ENCODE measurements at regions not wholly inside any gene's neighbourhood (a gene's known extent, or its start where the extent isn't known, plus 50 kb on each side); places are given as distances from the start of the nearest gene placed in this dataset.
"Not testable (repeated sequence)": the region's sequence is repeated elsewhere in the genome, so short reads cannot be mapped to it uniquely, and the experiment has no call there.

DNA sequence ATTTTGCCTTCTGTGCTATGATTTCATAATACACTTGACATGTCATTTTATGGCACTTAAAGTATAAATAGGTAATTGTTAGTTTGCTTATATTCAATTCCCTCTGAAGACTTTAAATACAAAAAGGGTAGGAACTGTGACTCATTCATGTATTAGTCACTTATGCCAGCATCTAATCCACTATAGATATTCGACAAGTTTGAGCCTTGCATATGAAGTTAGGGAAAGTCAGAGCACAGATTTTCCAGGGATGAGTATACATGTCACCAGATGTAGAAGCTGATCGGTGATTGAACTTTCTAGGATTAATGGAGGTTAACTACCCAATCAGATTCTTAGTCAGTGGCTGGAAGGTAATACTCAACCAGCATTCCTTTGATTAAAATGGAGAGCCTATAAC is 1321.5 kb downstream of the XPNPEP1 start:
- Histone ChIP-seq H3K27me3 (no peaks in the 10 kb centered on the region), H3K27ac (no peak overlapping the region), H3K9me3 (no peaks in the 10 kb centered on the region), H3K4me3 (no peak overlapping the region), H3K4me1 (no peaks in the 10 kb centered on the region), H3K36me3 (no peaks in the 10 kb centered on the region)
- no peak for DNase-seq
- 72 to 85% methylated on average over 2 of the region's 2 CpGs for WGBS, 2 donors
- ATAC-seq (ENCODE audit: low FRiP score in 2 of 2) = no peak
- TF ChIP-seq POLR2A (IDR thresholded peaks at IDR 0.05) (no peak), EP300 (IDR thresholded peaks at IDR 0.05) (no peak)
- TF ChIP-seq, protein P1, sequence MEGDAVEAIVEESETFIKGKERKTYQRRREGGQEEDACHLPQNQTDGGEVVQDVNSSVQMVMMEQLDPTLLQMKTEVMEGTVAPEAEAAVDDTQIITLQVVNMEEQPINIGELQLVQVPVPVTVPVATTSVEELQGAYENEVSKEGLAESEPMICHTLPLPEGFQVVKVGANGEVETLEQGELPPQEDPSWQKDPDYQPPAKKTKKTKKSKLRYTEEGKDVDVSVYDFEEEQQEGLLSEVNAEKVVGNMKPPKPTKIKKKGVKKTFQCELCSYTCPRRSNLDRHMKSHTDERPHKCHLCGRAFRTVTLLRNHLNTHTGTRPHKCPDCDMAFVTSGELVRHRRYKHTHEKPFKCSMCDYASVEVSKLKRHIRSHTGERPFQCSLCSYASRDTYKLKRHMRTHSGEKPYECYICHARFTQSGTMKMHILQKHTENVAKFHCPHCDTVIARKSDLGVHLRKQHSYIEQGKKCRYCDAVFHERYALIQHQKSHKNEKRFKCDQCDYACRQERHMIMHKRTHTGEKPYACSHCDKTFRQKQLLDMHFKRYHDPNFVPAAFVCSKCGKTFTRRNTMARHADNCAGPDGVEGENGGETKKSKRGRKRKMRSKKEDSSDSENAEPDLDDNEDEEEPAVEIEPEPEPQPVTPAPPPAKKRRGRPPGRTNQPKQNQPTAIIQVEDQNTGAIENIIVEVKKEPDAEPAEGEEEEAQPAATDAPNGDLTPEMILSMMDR (IDR thresholded peaks at IDR 0.05) = no peak

DNA sequence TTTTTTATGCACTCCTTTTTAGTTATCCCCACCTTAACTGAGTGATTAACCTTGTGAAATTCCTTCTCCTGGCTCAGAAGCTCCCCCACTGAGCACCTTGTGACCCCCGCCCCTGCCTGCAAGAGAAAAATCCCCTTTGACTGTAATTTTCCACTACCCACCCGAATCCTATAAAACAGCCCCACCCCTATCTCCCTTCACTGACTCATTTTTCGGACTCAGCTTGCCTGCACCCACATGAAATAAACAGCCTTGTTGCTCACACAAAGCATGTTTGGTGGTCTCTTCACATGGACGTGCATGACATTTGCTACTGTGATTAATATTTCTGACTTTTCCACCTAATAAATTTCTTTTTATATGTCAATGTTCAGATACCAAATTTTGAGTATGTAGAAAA is 1322.8 kb downstream of the XPNPEP1 start:
- not testable (repeated sequence) for H3K9me3 ChIP-seq; H3K4me3 ChIP-seq; H3K27me3 ChIP-seq; H3K36me3 ChIP-seq; DNase-seq; ATAC-seq (ENCODE audit: low FRiP score in 2 of 2); H3K4me1 ChIP-seq; H3K27ac ChIP-seq
- 57 to 73% methylated on average over 4 of the region's 4 CpGs for WGBS, 2 donors

DNA sequence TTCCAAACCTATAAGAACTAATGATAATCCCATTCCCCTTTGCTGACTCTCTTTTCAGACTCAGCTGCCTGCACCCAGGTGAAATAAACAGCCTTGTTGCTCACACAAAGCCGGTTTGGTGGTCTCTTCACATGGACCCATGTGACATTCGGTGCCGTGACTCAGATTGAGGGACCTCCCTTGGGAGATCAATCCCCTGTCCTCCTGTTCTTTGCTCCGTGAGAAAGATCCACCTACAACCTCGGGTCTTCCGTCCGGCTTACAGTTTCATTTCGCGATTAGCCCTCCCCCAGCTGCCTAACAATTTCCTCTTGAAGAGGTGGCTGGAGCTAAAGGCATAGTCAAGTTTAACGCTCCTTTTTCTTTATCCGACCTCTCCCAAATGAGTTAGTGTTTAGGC is 1324.0 kb downstream of the XPNPEP1 start:
- not testable (repeated sequence) for ATAC-seq (ENCODE audit: low FRiP score in 2 of 2); H3K4me1 ChIP-seq; H3K27ac ChIP-seq; H3K27me3 ChIP-seq; H3K9me3 ChIP-seq; H3K36me3 ChIP-seq; H3K4me3 ChIP-seq; DNase-seq
- 58 to 73% methylated on average over 11 of the region's 11 CpGs for WGBS, 2 donors

DNA sequence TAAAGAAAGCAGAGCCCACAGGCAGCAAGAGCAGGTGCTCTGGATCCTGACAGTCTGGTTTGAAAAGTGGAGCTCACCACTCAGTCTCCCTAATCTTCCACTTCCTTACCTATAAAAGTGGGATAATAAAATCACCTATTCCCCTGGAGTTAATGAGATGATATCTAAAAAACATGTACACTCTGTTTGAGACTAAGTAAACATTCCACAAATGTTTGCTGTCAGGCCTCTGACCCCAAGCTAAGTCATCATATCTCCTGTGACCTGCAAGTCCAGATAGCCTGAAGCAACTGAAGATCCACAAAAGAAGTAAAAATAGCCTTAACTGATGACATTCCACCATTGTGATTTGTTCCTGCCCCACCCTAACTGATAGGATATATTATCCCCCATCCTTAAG is 1324.5 kb downstream of the XPNPEP1 start:
- no peak for TF ChIP-seq EP300 (IDR thresholded peaks at IDR 0.05)
- no peak for TF ChIP-seq POLR2A (IDR thresholded peaks at IDR 0.05)
- TF ChIP-seq, protein P1 (IDR thresholded peaks at IDR 0.05) = no peak
- TF ChIP-seq POLR2AphosphoS5 (IDR thresholded peaks at IDR 0.05) = no peak
- no peak for DNase-seq
- ATAC-seq (ENCODE audit: low FRiP score in 2 of 2) = no peak
- Histone ChIP-seq H3K36me3 (no peaks in the 10 kb centered on the region), H3K9me3 (no peaks in the 10 kb centered on the region), H3K27me3 (no peaks in the 10 kb centered on the region), H3K27ac (no peak overlapping the region), H3K4me3 (no peak overlapping the region), H3K4me1 (no peaks in the 10 kb centered on the region)

DNA sequence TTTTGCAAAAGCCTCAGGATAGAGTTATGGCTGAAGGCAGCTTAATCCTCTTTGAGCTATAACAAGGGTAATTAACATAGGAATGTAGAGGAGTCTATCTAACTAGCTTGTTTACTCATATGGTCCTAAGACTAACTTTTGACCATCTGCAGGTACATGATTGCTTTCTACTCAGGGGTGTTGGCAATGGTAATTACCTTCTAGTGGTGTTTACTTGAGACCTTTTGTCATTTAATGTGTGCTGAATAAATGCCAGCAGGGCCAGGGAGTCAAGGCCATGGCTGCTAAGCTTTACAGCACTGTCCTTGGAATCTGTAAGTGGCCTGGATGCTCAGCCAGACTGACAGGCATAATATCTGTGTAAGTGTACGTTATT is 1325.0 kb downstream of the XPNPEP1 start:
- Histone ChIP-seq H3K27ac (no peak overlapping the region), H3K4me1 (no peaks in the 10 kb centered on the region), H3K36me3 (no peaks in the 10 kb centered on the region), H3K9me3 (no peaks in the 10 kb centered on the region), H3K4me3 (no peak overlapping the region), H3K27me3 (no peaks in the 10 kb centered on the region)
- no peak for ATAC-seq (ENCODE audit: low FRiP score in 2 of 2)
- TF ChIP-seq POLR2AphosphoS5 (IDR thresholded peaks at IDR 0.05) = no peak
- no peak for TF ChIP-seq EP300 (IDR thresholded peaks at IDR 0.05)
- TF ChIP-seq, protein P1 (IDR thresholded peaks at IDR 0.05) = no peak
- TF ChIP-seq POLR2A (IDR thresholded peaks at IDR 0.05) = no peak
- WGBS, 2 donors = 58 to 82% methylated on average over 1 of the region's 1 CpG
- no peak for DNase-seq

DNA sequence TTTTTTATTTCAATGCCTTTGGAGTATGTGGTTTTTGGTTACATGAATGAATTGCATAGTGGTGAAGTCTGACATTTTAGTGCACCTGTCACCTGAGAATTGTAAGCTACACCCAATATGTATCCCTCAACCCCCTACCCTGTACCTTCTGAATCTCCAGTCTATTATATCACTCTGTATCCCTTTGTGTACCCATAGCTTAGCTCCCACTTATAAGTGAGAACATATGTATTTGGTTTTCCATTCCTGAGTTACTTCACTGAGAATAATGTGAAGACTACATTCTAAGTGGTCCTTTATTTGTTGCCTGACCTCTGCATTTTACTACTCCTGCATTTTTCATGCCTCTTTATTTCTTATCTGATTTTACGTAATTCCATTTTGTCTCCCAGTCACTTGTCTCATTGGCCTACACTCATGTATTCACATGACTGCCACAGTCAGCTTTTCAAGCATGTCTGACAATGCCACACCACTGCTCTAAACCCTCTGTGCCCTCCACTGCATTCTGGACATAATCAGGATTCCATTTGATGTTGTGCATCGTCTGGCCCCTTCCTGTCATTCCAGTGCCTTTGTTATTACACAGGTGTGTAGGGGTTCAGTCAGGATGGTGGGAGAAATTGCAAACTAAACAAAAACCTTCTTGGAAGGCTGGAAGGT is 1325.5 kb downstream of the XPNPEP1 start:
- WGBS, 2 donors = 36 to 43% methylated on average over 2 of the region's 2 CpGs
- ATAC-seq (ENCODE audit: low FRiP score in 2 of 2) = peak; percentile 38 to 80
- H3K4me1 ChIP-seq = no peaks in the 10 kb centered on the region
- H3K27me3 ChIP-seq = no peaks in the 10 kb centered on the region
- DNase-seq = no peak
- no peak overlapping the region for H3K27ac ChIP-seq
- TF ChIP-seq EP300 (IDR thresholded peaks at IDR 0.05) (peak in 1 of 4 donors; percentile 17), POLR2A (IDR thresholded peaks at IDR 0.05) (no peak)
- no peaks in the 10 kb centered on the region for H3K9me3 ChIP-seq
- no peak overlapping the region for H3K4me3 ChIP-seq
- no peaks in the 10 kb centered on the region for H3K36me3 ChIP-seq

All from upper lobe of left lung (tissue), 6 donors.